Endothelial cell of umbilical vein (primary cell): ENCODE measurements at regions not wholly inside any gene's neighbourhood (a gene's known extent, or its start where the extent isn't known, plus 50 kb on each side); places are given as distances from the start of the nearest gene placed in this dataset.

ENCODE experiments used
- BruUV-seq: library from RNA; stranded (reverse); fragments of 400-500 nt; replicated peaks from 2 replicates; lab custom pipeline; 2021; lab: Mats Ljungman, UMichigan
- CTCF ChIA-PET: fragments of 300-600, 350-600 bp; sonication (Branson Sonifier 250); formaldehyde crosslinking; loops from one replicate; lab custom pipeline; 2021; ENCODE audit warnings: antibody characterized with exemption, inconsistent platforms; lab: Charles Lee
- POLR2A ChIA-PET: fragments of 300-600, 350-600 bp; sonication (Branson Sonifier 250); formaldehyde crosslinking; loops from one replicate; lab custom pipeline; 2021; ENCODE audit warnings: antibody characterized with exemption, inconsistent platforms; lab: Charles Lee
- DNase-seq: peaks from one replicate; pipeline ENCODE4 v3.0.0-alpha.2; 2011; ENCODE audit warnings: low read depth, low spot score
- FAIRE-seq: peaks from 2 replicates; lab custom pipeline; 2011; peaks lifted over from hg19 to GRCh38; lab: Jason Lieb, UNC
- H2AFZ ChIP-seq: 2 replicates; pipeline ENCODE4 v1.6.0; 2012; ENCODE audit warnings: low read depth, low read length, control low read depth, inconsistent platforms
- H3K27ac ChIP-seq: 2 replicates; pipeline ENCODE4 v1.5.1; 2011; ENCODE audit warnings: low read depth, mild to moderate bottlenecking, control low read depth, low read length, moderate library complexity; ENCODE audit not compliant: insufficient read depth
- H3K27me3 ChIP-seq, 2 experiments: 2 replicates each; pipeline versions ENCODE4 v1.6.0 to v1.6.1; 2011; ENCODE audit warnings: low read length in 2 of 2, mixed read lengths in 1 of 2; ENCODE audit not compliant: control insufficient read depth in 2 of 2, insufficient read depth in 2 of 2
- H3K36me3 ChIP-seq, 2 experiments: 2 replicates in 1 of 2; 3 replicates in 1 of 2; pipeline ENCODE4 v1.5.1; 2011; ENCODE audit warnings: low read length in 2 of 2, mild to moderate bottlenecking in 1 of 2, moderate library complexity in 1 of 2; ENCODE audit not compliant: control insufficient read depth in 2 of 2, insufficient read depth in 2 of 2; ENCODE audit errors: extremely low read depth in 1 of 2
- H3K4me1 ChIP-seq: 3 replicates; pipeline ENCODE4 v1.5.1; 2011; ENCODE audit warnings: mild to moderate bottlenecking, low read length; ENCODE audit not compliant: control insufficient read depth, insufficient read depth; ENCODE audit errors: extremely low read depth
- H3K4me2 ChIP-seq: 2 replicates; pipeline ENCODE4 v1.6.1; 2011; ENCODE audit warnings: low read length, control low read depth, mixed read lengths; ENCODE audit not compliant: insufficient read depth
- H3K4me3 ChIP-seq, 3 experiments: fragments of 200-600 bp in 1 of 3; sonication (generic), shearing (Covaris generic) in 1 of 3; replicated peaks in 1 of 3; 2 replicates each; pipeline ENCODE4 v1.5.1; 2011 to 2016; ENCODE audit warnings: control low read depth in 3 of 3, low read length in 3 of 3, mild to moderate bottlenecking in 2 of 3, inconsistent platforms in 1 of 3, low read depth in 1 of 3, moderate library complexity in 1 of 3; ENCODE audit not compliant: insufficient read depth in 1 of 3
- H3K79me2 ChIP-seq: 2 replicates; pipeline ENCODE4 v1.6.0; 2012; ENCODE audit warnings: low read length, inconsistent platforms; ENCODE audit not compliant: control insufficient read depth, insufficient read depth
- H3K9ac ChIP-seq: replicated peaks from 2 replicates; pipeline ENCODE3; 2011; ENCODE audit warnings: low read length, control low read depth; ENCODE audit not compliant: insufficient read depth; ENCODE audit errors: extremely low read depth
- H3K9me1 ChIP-seq: replicated peaks from 3 replicates; pipeline ENCODE4 v1.6.0; 2011; ENCODE audit warnings: mild to moderate bottlenecking, low read length; ENCODE audit not compliant: control insufficient read depth, insufficient read depth; ENCODE audit errors: extremely low read depth
- H3K9me3 ChIP-seq: replicated peaks from 2 replicates; pipeline ENCODE4 v1.5.1; 2012; ENCODE audit warnings: low read length, inconsistent platforms; ENCODE audit not compliant: control insufficient read depth, insufficient read depth
- H4K20me1 ChIP-seq: replicated peaks from 2 replicates; pipeline ENCODE3; 2011; ENCODE audit warnings: mild to moderate bottlenecking, low read length; ENCODE audit not compliant: control insufficient read depth, insufficient read depth; ENCODE audit errors: extremely low read depth
- EZH2 ChIP-seq: IDR thresholded peaks from 2 replicates; pipeline ENCODE4 v1.6.1; 2012; ENCODE audit warnings: borderline replicate concordance, low read depth, mild to moderate bottlenecking, moderate library complexity, low read length, inconsistent platforms; ENCODE audit not compliant: severe bottlenecking
- FOS ChIP-seq: IDR thresholded peaks from 2 replicates; pipeline ENCODE4 v1.6.1; 2011; ENCODE audit warnings: mild to moderate bottlenecking, low read length, moderate library complexity, borderline replicate concordance; ENCODE audit not compliant: insufficient read depth
- GATA2 ChIP-seq: IDR thresholded peaks from 2 replicates; pipeline ENCODE4 v1.7.0; 2011; ENCODE audit warnings: low read depth, mild to moderate bottlenecking, moderate library complexity, mixed read lengths, low read length; ENCODE audit not compliant: insufficient read length, insufficient read depth
- JUN ChIP-seq: IDR thresholded peaks from 2 replicates; pipeline ENCODE4 v1.6.1; 2011; ENCODE audit warnings: borderline replicate concordance, low read depth; ENCODE audit not compliant: insufficient read length, insufficient read depth
- MYC ChIP-seq: IDR thresholded peaks from one replicate; pipeline ENCODE4 v1.6.1; 2011; ENCODE audit warnings: mild to moderate bottlenecking, low read depth, low read length
- POLR2A ChIP-seq: IDR thresholded peaks from 2 replicates; pipeline ENCODE4 v1.6.1; 2012; ENCODE audit warnings: low read depth, mild to moderate bottlenecking, control low read depth, low read length
- POLR2AphosphoS5 ChIP-seq: IDR thresholded peaks from 2 replicates; pipeline ENCODE4 v1.6.1; 2012; ENCODE audit warnings: low read depth, mild to moderate bottlenecking, control low read depth, low read length, moderate library complexity; ENCODE audit not compliant: insufficient read depth
- dilution Hi-C: fragments of 300-500 bp; cut with MboI; formaldehyde crosslinking; loops from one replicate; pipeline ENCODE4 v1.15.0; 2019; ENCODE audit warnings: low sequenced_read_pairs; ENCODE audit not compliant: extremely low pct_ligation_motif_present
- intact Hi-C: fragments of 100-400 bp; cut with micrococcal nuclease; formaldehyde crosslinking; loops from one replicate; pipeline ENCODE4 v1.10.0; 2022
- TF ChIP-seq, protein P1 (sequence below), 2 donors: IDR thresholded peaks; 1 replicate in 1 of 2; 2 replicates in 1 of 2; pipeline ENCODE4 v1.5.1; 2011; ENCODE audit warnings: low read length in 2 of 2, mild to moderate bottlenecking in 2 of 2, moderate library complexity in 2 of 2, control low read depth in 1 of 2, inconsistent platforms in 1 of 2, low read depth in 1 of 2; ENCODE audit not compliant: insufficient read depth in 1 of 2; ENCODE audit errors: extremely low read depth in 1 of 2
- TF ChIP-seq, protein P2 (sequence below): IDR thresholded peaks from 2 replicates; pipeline ENCODE4 v1.6.1; 2011; ENCODE audit not compliant: insufficient read depth, insufficient read length

DNA sequence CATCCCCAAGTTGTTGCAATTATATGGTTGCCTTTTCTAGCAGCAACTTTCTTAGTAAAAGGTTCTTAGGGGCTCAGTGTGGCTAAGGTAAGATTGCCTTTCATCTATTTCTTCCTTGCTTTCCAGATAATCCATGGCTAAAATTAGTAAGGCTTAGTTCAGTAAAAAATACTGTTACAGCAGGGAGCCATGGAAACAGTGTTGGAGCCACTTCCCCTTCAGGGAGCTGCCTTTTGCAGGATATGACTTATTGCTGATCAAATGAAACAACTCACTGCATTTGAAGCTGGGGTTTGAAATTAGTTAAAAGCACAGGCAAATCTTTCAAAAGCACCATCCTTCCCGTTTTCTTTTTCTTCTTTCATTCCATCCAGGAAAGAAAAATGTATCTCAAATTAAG is 184.3 kb downstream of the C11orf87 start:
- TF ChIP-seq POLR2A = no peak
- TF ChIP-seq GATA2 = no peak
- TF ChIP-seq FOS = no peak
- TF ChIP-seq, protein P1, sequence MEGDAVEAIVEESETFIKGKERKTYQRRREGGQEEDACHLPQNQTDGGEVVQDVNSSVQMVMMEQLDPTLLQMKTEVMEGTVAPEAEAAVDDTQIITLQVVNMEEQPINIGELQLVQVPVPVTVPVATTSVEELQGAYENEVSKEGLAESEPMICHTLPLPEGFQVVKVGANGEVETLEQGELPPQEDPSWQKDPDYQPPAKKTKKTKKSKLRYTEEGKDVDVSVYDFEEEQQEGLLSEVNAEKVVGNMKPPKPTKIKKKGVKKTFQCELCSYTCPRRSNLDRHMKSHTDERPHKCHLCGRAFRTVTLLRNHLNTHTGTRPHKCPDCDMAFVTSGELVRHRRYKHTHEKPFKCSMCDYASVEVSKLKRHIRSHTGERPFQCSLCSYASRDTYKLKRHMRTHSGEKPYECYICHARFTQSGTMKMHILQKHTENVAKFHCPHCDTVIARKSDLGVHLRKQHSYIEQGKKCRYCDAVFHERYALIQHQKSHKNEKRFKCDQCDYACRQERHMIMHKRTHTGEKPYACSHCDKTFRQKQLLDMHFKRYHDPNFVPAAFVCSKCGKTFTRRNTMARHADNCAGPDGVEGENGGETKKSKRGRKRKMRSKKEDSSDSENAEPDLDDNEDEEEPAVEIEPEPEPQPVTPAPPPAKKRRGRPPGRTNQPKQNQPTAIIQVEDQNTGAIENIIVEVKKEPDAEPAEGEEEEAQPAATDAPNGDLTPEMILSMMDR (IDR thresholded peaks at IDR 0.05; ENCODE audit: extremely low read depth in 1 of 2, insufficient read depth in 1 of 2, low read depth in 1 of 2, low read length in 2 of 2) = no peak
- TF ChIP-seq EZH2 = no peak
- TF ChIP-seq POLR2AphosphoS5 = no peak
- TF ChIP-seq MYC = no peak
- TF ChIP-seq, protein P2, sequence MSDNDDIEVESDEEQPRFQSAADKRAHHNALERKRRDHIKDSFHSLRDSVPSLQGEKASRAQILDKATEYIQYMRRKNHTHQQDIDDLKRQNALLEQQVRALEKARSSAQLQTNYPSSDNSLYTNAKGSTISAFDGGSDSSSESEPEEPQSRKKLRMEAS = no peak
- TF ChIP-seq JUN = no peak
- BruUV-seq = no TSS peak
- Histone ChIP-seq H3K9ac (no peak overlapping the region), H3K9me3 (no peaks in the 10 kb centered on the region), H4K20me1 (no peaks in the 10 kb centered on the region), H3K4me3 (no peak overlapping the region), H3K36me3 (no peaks in the 10 kb centered on the region), H3K27ac (no peak overlapping the region), H3K4me2 (no peak overlapping the region), H3K4me1 (no peaks in the 10 kb centered on the region), H3K9me1 (no peaks in the 10 kb centered on the region), H3K27me3 (no peaks in the 10 kb centered on the region), H2AFZ (no peak overlapping the region), H3K79me2 (no peaks in the 10 kb centered on the region)
- FAIRE-seq (no peak), DNase-seq (no peak)
- dilution Hi-C loops = no loop called here
- intact Hi-C loops = no loop called here
- ChIA-PET POLR2A (no interaction called here), CTCF (no interaction called here)
